Heart left ventricle (tissue), 13 donors: ENCODE measurements at regions not wholly inside any gene's neighbourhood (a gene's known extent, or its start where the extent isn't known, plus 50 kb on each side); places are given as distances from the start of the nearest gene placed in this dataset.

Experiments used
- POLR2A ChIP-seq, 2 donors: fragments of 450-650 bp; IDR thresholded peaks; one replicate each; pipeline ENCODE4 v1.6.1; 2017; ENCODE audit warnings: antibody characterized with exemption in 2 of 2, mild to moderate bottlenecking in 2 of 2, moderate library complexity in 2 of 2
- TF ChIP-seq, protein P1 (sequence below), 12 donors: fragments of 200-600 bp; sonication (generic) in 4 of 12; IDR thresholded peaks; one replicate each; pipeline versions ENCODE4 v1.5.0 to v1.8.0; 2018 to 2022; ENCODE audit warnings: antibody characterized with exemption in 12 of 12, mild to moderate bottlenecking in 5 of 12
- donor health status: ischemic (EF 13 %, LVEDD 7.1; RV severe dilation, severe dysfunction).
- donor health status: DM: no; HTN: yes; CAD: no.
- donor health status: DM: no; HTN: no; CAD: no.
- donor health status: ischemic (EF 25% LVEDD 6.9; RV normal size, moderate dysfunction).
- donor health status: ischemic (EF 25% LVEDD 5.7; RV mildly dilated, moderate dysfunction).
- donor health status: ischemic (EF 35%, LVEDD 5.7; RV mildly dilated, moderate dysfunction).
- donor health status: nonischemic (EF 11% LVEDD 7.7; RV severe dilation, severe dysfunction).
- donor health status: DM: yes; HTN: yes; CAD: no.
- donor health status: PGD.
- donor health status: ischemic (EF 29% LVEDD 5.4; RV normal size, mild dysfunction).
- donor health status: nonischemic (EF 23%, LVEDD 6.1; RV moderate dilation, normal function).

GRCh38 chr17:56697190-56697589, 103.7 kb downstream of the NOG start:
- no peak for TF ChIP-seq POLR2A (IDR thresholded peaks at IDR 0.05)
- TF ChIP-seq, protein P1, sequence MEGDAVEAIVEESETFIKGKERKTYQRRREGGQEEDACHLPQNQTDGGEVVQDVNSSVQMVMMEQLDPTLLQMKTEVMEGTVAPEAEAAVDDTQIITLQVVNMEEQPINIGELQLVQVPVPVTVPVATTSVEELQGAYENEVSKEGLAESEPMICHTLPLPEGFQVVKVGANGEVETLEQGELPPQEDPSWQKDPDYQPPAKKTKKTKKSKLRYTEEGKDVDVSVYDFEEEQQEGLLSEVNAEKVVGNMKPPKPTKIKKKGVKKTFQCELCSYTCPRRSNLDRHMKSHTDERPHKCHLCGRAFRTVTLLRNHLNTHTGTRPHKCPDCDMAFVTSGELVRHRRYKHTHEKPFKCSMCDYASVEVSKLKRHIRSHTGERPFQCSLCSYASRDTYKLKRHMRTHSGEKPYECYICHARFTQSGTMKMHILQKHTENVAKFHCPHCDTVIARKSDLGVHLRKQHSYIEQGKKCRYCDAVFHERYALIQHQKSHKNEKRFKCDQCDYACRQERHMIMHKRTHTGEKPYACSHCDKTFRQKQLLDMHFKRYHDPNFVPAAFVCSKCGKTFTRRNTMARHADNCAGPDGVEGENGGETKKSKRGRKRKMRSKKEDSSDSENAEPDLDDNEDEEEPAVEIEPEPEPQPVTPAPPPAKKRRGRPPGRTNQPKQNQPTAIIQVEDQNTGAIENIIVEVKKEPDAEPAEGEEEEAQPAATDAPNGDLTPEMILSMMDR (IDR thresholded peaks at IDR 0.05) = no peak
